GM12801 (cell line): ENCODE measurements at regions not wholly inside any gene's neighbourhood (a gene's known extent, or its start where the extent isn't known, plus 50 kb on each side); places are given as distances from the start of the nearest gene placed in this dataset.

Experiments used
- TF ChIP-seq, protein P1 (sequence below): IDR thresholded peaks from one replicate; pipeline ENCODE4 v1.5.1; 2011; ENCODE audit warnings: control low read depth; ENCODE audit not compliant: insufficient read length; ENCODE audit errors: extremely low read depth

DNA sequence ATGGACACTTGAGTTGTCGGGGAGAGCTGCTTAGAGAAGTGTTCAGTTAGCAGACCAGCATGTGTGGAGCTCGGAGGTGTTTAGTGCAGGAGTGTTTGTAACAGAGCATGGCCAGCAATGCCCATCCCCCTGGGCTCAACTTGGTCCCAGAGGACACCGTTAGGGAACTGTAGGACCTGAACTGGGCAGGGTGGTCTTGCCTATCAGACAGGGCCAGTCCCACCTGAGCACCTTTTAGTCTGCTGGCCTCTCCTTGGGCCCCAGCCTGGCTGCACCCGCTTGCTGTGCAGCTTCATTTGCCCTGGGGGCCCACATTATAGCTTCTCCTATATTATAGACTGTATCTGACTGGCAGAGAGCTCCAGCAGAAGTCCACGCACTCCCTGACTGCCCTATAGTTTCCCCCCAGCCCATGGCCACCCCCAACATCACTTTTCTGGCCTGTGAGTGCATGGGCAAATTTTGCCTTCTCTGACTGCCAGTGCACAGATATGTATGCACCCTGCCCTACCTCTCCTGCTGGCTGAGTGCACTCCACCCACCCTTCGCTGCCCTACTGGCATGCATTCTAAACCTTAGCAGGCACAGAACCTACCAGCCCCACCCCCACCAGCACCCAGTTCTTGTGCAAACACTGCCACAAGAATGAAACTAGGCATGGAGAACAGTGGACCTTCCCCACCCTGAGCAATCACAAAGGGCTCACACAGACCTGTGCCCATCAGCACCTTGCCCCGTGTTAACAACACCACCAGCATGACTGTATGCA, 1030.6 kb upstream of the GHITM start:
- TF ChIP-seq, protein P1, sequence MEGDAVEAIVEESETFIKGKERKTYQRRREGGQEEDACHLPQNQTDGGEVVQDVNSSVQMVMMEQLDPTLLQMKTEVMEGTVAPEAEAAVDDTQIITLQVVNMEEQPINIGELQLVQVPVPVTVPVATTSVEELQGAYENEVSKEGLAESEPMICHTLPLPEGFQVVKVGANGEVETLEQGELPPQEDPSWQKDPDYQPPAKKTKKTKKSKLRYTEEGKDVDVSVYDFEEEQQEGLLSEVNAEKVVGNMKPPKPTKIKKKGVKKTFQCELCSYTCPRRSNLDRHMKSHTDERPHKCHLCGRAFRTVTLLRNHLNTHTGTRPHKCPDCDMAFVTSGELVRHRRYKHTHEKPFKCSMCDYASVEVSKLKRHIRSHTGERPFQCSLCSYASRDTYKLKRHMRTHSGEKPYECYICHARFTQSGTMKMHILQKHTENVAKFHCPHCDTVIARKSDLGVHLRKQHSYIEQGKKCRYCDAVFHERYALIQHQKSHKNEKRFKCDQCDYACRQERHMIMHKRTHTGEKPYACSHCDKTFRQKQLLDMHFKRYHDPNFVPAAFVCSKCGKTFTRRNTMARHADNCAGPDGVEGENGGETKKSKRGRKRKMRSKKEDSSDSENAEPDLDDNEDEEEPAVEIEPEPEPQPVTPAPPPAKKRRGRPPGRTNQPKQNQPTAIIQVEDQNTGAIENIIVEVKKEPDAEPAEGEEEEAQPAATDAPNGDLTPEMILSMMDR, result no peak

DNA sequence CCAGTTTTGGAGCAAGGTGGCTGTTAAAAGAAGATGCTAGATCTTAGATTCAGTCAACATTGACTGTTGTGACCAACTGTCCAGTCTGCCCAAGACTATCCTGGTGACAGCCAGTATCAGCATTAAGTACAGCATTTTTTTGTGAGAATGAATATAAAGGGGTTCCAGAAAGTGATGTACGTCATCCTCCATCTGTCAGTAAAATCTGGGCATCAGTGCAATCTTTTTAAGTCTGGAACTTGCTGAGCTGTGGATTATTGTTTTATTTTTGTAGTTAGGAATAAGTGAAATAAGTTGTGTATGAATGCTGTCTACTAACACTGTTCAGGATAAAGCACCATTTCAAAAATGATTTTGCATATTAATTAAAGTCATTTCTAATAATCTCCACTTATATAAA, 1020.0 kb upstream of the GHITM start:
- TF ChIP-seq, protein P1, result no peak

DNA sequence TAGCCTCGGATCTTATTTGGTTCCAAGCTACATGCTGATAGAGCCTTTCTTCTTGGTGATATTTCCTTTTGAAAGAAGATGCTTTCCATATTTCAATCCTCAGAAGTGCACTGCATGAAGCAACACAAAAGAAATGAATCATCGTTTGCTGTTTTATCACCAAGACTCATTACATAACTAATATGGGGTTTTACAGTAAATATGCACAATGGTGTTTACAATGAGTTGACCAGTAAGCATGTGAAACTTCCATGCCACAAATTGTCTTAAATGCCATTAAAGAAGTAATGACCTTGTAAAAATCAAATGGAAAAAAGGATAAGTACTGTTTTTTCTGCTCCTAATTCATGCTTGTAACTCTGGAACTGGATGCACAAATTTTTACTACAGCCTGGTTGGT, 1017.0 kb upstream of the GHITM start:
- TF ChIP-seq, protein P1, result no peak

DNA sequence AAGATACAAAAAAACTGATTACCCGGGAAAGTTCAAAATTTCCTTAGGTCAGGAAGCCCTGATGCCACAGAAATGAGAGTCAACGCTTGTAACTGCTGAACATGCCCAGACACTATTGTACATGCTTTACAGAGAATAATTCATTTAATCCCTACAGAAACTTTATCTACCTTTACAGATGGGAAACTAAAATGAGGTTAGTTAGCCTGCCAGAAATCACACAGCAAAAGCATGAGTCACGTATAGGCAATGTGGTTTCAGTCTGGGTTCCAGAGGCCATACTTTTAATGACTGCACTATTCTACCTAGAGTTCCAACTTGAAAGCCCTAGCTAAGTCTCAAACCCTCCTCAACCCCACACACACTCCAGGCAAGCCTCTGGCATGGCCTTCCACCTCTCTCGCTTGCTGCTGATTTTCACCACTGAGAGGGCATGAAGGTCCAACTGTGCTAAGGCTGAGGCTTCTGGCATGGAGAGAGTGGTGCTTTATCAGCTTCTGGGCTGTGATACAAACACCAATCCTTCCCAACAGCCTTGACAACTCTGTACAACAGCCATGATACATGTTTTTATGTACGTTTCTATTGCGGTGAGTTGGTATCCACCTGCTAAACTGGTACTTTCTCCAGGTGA, 1011.2 kb upstream of the GHITM start:
- TF ChIP-seq, protein P1, result no peak

DNA sequence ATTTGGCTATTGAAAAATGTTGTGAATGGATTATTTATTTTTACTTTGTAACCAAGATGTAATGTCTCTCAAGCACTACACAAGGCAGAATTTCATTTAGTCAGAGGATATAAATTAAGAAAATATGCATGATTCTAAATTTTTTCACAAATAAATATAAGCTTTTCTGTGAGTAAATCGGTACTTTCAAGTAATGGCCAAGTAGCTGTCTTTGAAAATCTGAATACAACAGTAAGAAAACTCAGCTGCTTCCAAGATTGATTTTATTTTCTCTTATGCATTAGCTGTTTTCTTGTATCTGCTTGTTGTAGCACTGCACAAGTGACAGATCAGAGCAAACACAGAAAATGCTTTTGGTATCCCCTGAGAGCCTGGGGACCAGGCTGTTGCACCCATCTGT, 998.5 kb upstream of the GHITM start:
- TF ChIP-seq, protein P1, result no peak

DNA sequence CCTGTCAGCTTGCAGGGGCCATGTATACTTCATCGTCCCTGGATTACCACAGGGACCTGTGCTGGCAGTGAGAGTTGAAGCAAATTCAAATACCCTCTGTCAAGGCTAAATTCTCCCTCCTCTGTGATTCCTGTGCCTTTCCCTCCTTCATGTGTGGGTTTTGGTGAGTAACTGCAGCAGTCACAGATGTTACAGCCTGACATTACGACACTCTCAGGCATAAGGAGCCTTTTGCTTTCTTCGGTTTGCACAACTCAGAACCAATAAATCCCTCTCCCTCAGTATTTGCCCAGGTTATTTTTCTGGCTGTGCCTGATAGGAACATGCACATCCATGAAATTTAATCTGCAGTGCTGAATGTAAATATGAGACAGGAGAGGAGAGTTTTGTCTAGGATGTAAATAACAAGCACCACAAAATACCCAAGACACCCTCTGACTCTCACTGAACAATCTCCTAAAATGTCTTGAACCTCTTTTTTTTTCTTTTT, 997.2 kb upstream of the GHITM start:
- TF ChIP-seq, protein P1, result no peak

DNA sequence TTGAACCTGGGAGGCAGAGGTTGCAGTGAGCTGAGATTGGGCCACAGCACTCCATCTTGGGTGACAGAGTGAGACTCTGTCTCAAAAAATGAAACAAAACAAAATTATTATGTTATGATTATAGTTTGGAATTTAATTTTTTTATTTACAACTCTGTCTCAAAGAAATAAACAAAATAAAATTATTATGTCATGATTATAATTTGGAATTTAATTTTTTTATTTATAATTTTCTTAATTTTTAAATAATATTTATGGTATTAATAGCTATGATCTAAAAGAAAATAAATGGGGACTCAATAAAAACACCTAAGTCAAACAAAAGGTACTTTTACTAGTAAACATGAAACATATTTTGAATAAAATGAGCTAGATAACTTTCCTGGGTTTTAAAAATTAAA, 994.8 kb upstream of the GHITM start:
- TF ChIP-seq, protein P1, result no peak
